IMR-90 (cell line): ENCODE measurements at regions not wholly inside any gene's neighbourhood (a gene's known extent, or its start where the extent isn't known, plus 50 kb on each side); places are given as distances from the start of the nearest gene placed in this dataset.

Source experiments
- ATAC-seq: fragments of 200-7000 bp; cut with Tn5 transposase; 2 replicates; pipeline ENCODE4 v1.9.1; 2020; ENCODE audit warnings: low read depth, mild to moderate bottlenecking, moderate library complexity
- BruUV-seq: library from RNA; stranded (reverse); fragments of 400-500 nt; replicated peaks from 2 replicates; lab custom pipeline; 2021; lab: Mats Ljungman, UMichigan
- CTCF ChIA-PET: fragments of 300-600 bp; formaldehyde crosslinking; extraction: SDS; loops from one replicate; lab custom pipeline; 2021; ENCODE audit warnings: antibody characterized with exemption; lab: Yijun Ruan, JAX
- POLR2A ChIA-PET: fragments of 300-600 bp; sonication (Branson Sonifier 250); formaldehyde crosslinking; loops from one replicate; lab custom pipeline; 2022; ENCODE audit warnings: antibody characterized with exemption; ENCODE audit not compliant: unreplicated experiment; lab: Charles Lee
- DNase-seq: peaks from one replicate; pipeline ENCODE4 v3.0.0; 2013
- H2AFZ ChIP-seq: replicated peaks from 2 replicates; pipeline ENCODE3; 2013; ENCODE audit warnings: low read length, mild to moderate bottlenecking; ENCODE audit not compliant: poor library complexity
- H2AK5ac ChIP-seq: 2 replicates; pipeline ENCODE4 v1.6.1; 2013; ENCODE audit warnings: low read depth, low read length, inconsistent platforms
- H2AK9ac ChIP-seq: replicated peaks from 2 replicates; pipeline ENCODE3; 2013; ENCODE audit warnings: mild to moderate bottlenecking, low read depth, low read length, moderate library complexity; ENCODE audit not compliant: poor library complexity
- H2BK120ac ChIP-seq: 2 replicates; pipeline ENCODE4 v1.6.1; 2013; ENCODE audit warnings: low read depth, low read length, inconsistent platforms
- H2BK15ac ChIP-seq: 3 replicates; pipeline ENCODE4 v1.6.1; 2013; ENCODE audit warnings: low read depth, low read length, inconsistent platforms
- H2BK20ac ChIP-seq: 2 replicates; pipeline ENCODE4 v1.6.1; 2013; ENCODE audit warnings: low read depth, mild to moderate bottlenecking, inconsistent platforms, low read length, moderate library complexity
- H2BK5ac ChIP-seq: 2 replicates; pipeline ENCODE4 v1.6.1; 2013; ENCODE audit warnings: mild to moderate bottlenecking, low read depth, low read length, inconsistent platforms; ENCODE audit not compliant: poor library complexity, severe bottlenecking
- H3K14ac ChIP-seq: replicated peaks from 2 replicates; pipeline ENCODE4 v1.6.1; 2013; ENCODE audit warnings: low read depth, low read length, inconsistent platforms
- H3K18ac ChIP-seq: 2 replicates; pipeline ENCODE4 v1.6.1; 2013; ENCODE audit warnings: low read depth, low read length, control low read depth
- H3K23ac ChIP-seq: 2 replicates; pipeline ENCODE4 v1.6.1; 2013; ENCODE audit warnings: low read depth, low read length, inconsistent platforms
- H3K27ac ChIP-seq: 2 replicates; pipeline ENCODE4 v1.5.1; 2013; ENCODE audit warnings: mild to moderate bottlenecking, control low read depth, low read length; ENCODE audit not compliant: insufficient read depth
- H3K27me3 ChIP-seq: 2 replicates; pipeline ENCODE4 v1.6.1; 2013; ENCODE audit warnings: low read length; ENCODE audit not compliant: control insufficient read depth, insufficient read depth
- H3K36me3 ChIP-seq: 2 replicates; pipeline ENCODE4 v1.6.1; 2013; ENCODE audit warnings: low read length, mixed read lengths; ENCODE audit not compliant: control insufficient read depth, insufficient read depth
- H3K4ac ChIP-seq: 2 replicates; pipeline ENCODE4 v1.6.1; 2013; ENCODE audit warnings: low read depth, low read length, inconsistent platforms
- H3K4me1 ChIP-seq: 2 replicates; pipeline ENCODE4 v1.6.1; 2013; ENCODE audit warnings: low read length, mixed read lengths; ENCODE audit not compliant: control insufficient read depth, insufficient read depth
- H3K4me2 ChIP-seq: 2 replicates; pipeline ENCODE4 v1.6.1; 2013; ENCODE audit warnings: low read depth, mild to moderate bottlenecking, control low read depth, low read length, moderate library complexity
- H3K4me3 ChIP-seq: 2 replicates; pipeline ENCODE4 v1.5.1; 2013; ENCODE audit warnings: low read depth, mild to moderate bottlenecking, control low read depth, low read length, moderate library complexity; ENCODE audit not compliant: insufficient read depth
- H3K56ac ChIP-seq: 2 replicates; pipeline ENCODE4 v1.6.1; 2013; ENCODE audit warnings: low read length, inconsistent platforms; ENCODE audit not compliant: insufficient read depth; ENCODE audit errors: extremely low read depth
- H3K79me1 ChIP-seq, 2 experiments: 2 replicates each; pipeline ENCODE4 v1.6.1; 2013; ENCODE audit warnings: low read length in 2 of 2, inconsistent platforms in 1 of 2, low read depth in 1 of 2
- H3K9ac ChIP-seq: 2 replicates; pipeline ENCODE4 v1.6.1; 2013; ENCODE audit warnings: low read depth, low read length, control low read depth
- H3K9me1 ChIP-seq: 2 replicates; pipeline ENCODE4 v1.6.1; 2013; ENCODE audit warnings: low read length, inconsistent platforms; ENCODE audit not compliant: insufficient read depth
- H3K9me3 ChIP-seq: 2 replicates; pipeline ENCODE4 v1.6.1; 2013; ENCODE audit warnings: low read length; ENCODE audit not compliant: control insufficient read depth, insufficient read depth
- H4K20me1 ChIP-seq: 2 replicates; pipeline ENCODE4 v1.6.1; 2013; ENCODE audit warnings: low read length, inconsistent platforms; ENCODE audit not compliant: insufficient read depth
- H4K5ac ChIP-seq: 2 replicates; pipeline ENCODE4 v1.6.1; 2013; ENCODE audit warnings: mild to moderate bottlenecking, low read depth, low read length, control low read depth
- H4K8ac ChIP-seq, 2 experiments: 2 replicates each; pipeline ENCODE4 v1.6.1; 2013; ENCODE audit warnings: low read depth in 2 of 2, low read length in 2 of 2, control low read depth in 1 of 2, inconsistent platforms in 1 of 2
- H4K91ac ChIP-seq: 2 replicates; pipeline ENCODE4 v1.6.1; 2013; ENCODE audit warnings: low read depth, low read length, inconsistent platforms; ENCODE audit not compliant: insufficient read depth
- CEBPB ChIP-seq: IDR thresholded peaks from 2 replicates; pipeline ENCODE4 v1.6.1; 2012; ENCODE audit warnings: low read depth, low read length, improper control_type of control experiment
- MAFK ChIP-seq: IDR thresholded peaks from 2 replicates; pipeline ENCODE4 v1.6.1; 2012; ENCODE audit warnings: low read depth, low read length, improper control_type of control experiment
- POLR2A ChIP-seq: IDR thresholded peaks from 2 replicates; pipeline ENCODE4 v1.6.1; 2012; ENCODE audit warnings: mild to moderate bottlenecking, low read depth, low read length
- WGBS, 2 experiments: methylation state at CpG; one replicate each; pipeline versions ENCODE4 v1.1.5 to v1.1.7; 2013; ENCODE audit warnings: missing lambda C conversion rate in 2 of 2; ENCODE audit not compliant: insufficient read length in 1 of 2; ENCODE audit errors: extremely low coverage in 2 of 2; 5-methylcytosine and 5-hydroxymethylcytosine counted together
- dilution Hi-C: fragments of 300-500 bp; cut with HindIII; formaldehyde crosslinking; loops from one replicate; pipeline ENCODE4 v1.14.3; 2018; ENCODE audit warnings: low sequenced_read_pairs; ENCODE audit not compliant: unreplicated experiment
- in situ Hi-C: fragments of 300-500 bp; cut with MboI; formaldehyde crosslinking; loops from 3 replicates; pipeline ENCODE4 v1.14.3; 2019; ENCODE audit warnings: low sequenced_read_pairs, inconsistent platforms, mixed read lengths
- intact Hi-C: fragments of 100-400 bp; cut with micrococcal nuclease; formaldehyde crosslinking; loops from 2 replicates; pipeline ENCODE4 v1.10.0; 2022
- TF ChIP-seq, protein P1 (sequence below): fragments of 150-350 bp; IDR thresholded peaks from 2 replicates; pipeline ENCODE4 v1.6.1; 2017; ENCODE audit warnings: mild to moderate bottlenecking, antibody characterized with exemption, low read length, low read depth

DNA sequence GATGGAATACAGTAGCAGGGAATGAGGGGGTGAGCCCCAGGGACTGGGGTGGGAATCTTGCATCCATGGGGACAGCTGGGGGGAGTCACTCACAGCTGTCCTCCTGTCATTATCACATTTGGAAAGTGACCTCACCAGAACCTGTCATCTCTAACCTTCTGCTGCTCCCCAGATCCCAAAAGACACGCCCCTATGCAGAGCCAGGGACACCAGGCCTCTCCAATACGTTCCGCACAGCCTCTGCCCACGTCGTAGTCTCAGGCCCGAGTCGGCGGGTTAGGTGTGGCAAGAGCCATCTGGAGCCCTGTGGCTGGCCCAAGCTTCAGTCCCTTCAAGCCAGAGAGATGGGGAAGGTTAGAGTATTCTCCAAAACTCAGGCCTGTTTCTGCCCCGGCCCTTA is 214.3 kb downstream of the ENGASE start:
- no peak overlapping the region for H4K91ac ChIP-seq
- H3K9me3 ChIP-seq = no peaks in the 10 kb centered on the region
- H3K9me1 ChIP-seq = no peaks in the 10 kb centered on the region
- in situ Hi-C loops (no loop called here), intact Hi-C loops (no loop called here), dilution Hi-C loops (no loop called here)
- no peak overlapping the region for H2BK15ac ChIP-seq
- H3K4me3 ChIP-seq = no peak overlapping the region
- no peak overlapping the region for H2AFZ ChIP-seq
- no peak overlapping the region for H2BK120ac ChIP-seq
- H3K23ac ChIP-seq = no peak overlapping the region
- no peak overlapping the region for H4K5ac ChIP-seq
- WGBS, 2 experiments = 65% methylated on average over 5 of the region's 9 CpGs; no CpG with 5 or more reads in 1 of the 2 experiments
- no peaks in the 10 kb centered on the region for H3K4me1 ChIP-seq
- H3K56ac ChIP-seq = no peak overlapping the region
- peaks cover 2% of the 10 kb centered on the region; the same call in 1 of the 2 replicates for H3K27me3 ChIP-seq
- CTCF ChIA-PET = no interaction called here
- H3K4me2 ChIP-seq = no peak overlapping the region
- no peak overlapping the region for H2AK9ac ChIP-seq
- H4K8ac ChIP-seq = no peak overlapping the region
- H2BK20ac ChIP-seq = no peak overlapping the region
- POLR2A ChIA-PET = no interaction called here
- DNase-seq (no peak), ATAC-seq (no peak)
- no peak overlapping the region for H2AK5ac ChIP-seq
- H3K14ac ChIP-seq = no peak overlapping the region
- H3K18ac ChIP-seq = no peak overlapping the region
- no peak overlapping the region for H3K4ac ChIP-seq
- H3K9ac ChIP-seq = no peak overlapping the region
- TF ChIP-seq, protein P1, sequence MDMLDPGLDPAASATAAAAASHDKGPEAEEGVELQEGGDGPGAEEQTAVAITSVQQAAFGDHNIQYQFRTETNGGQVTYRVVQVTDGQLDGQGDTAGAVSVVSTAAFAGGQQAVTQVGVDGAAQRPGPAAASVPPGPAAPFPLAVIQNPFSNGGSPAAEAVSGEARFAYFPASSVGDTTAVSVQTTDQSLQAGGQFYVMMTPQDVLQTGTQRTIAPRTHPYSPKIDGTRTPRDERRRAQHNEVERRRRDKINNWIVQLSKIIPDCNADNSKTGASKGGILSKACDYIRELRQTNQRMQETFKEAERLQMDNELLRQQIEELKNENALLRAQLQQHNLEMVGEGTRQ = no peak
- TF ChIP-seq MAFK (no peak), POLR2A (no peak), CEBPB (no peak)
- no peaks in the 10 kb centered on the region for H3K36me3 ChIP-seq
- no peaks in the 10 kb centered on the region for H4K20me1 ChIP-seq
- no peak overlapping the region for H2BK5ac ChIP-seq
- BruUV-seq = no TSS peak
- no peaks in the 10 kb centered on the region for H3K79me1 ChIP-seq
- no peak overlapping the region for H3K27ac ChIP-seq
